CD14-positive monocyte (primary cell): ENCODE measurements at regions not wholly inside any gene's neighbourhood (a gene's known extent, or its start where the extent isn't known, plus 50 kb on each side); places are given as distances from the start of the nearest gene placed in this dataset.
A peak's percentile ranks its signal among the peaks of the same experiment; 100 is the strongest.

Experiments used
- DNase-seq, 3 donors: peaks; one replicate each; pipeline ENCODE4 v3.0.0-alpha.2; 2011 to 2022
- H2AFZ ChIP-seq: 2 replicates; pipeline ENCODE4 v1.6.0; 2012; ENCODE audit warnings: mild to moderate bottlenecking, low read depth, low read length, inconsistent platforms; ENCODE audit not compliant: insufficient read depth, poor library complexity, severe bottlenecking
- H3K27ac ChIP-seq, 2 donors: 1 replicate in 1 of 2; 2 replicates in 1 of 2; pipeline ENCODE4 v1.5.1; 2012 to 2013; ENCODE audit warnings: low read length in 2 of 2, control low read depth in 1 of 2, inconsistent platforms in 1 of 2, low read depth in 1 of 2, mild to moderate bottlenecking in 1 of 2
- H3K27me3 ChIP-seq, 2 donors: one replicate each; pipeline versions ENCODE4 v1.6.0 to v1.6.1; 2011 to 2013; ENCODE audit warnings: low read length in 2 of 2; ENCODE audit not compliant: control insufficient read depth in 2 of 2, insufficient read depth in 2 of 2
- H3K36me3 ChIP-seq, 2 donors: replicated peaks in 1 of 2; 1 replicate in 1 of 2; 2 replicates in 1 of 2; pipeline versions ENCODE4 v1.5.1 to v1.6.1; 2012 to 2013; ENCODE audit warnings: low read length in 2 of 2, control low read depth in 1 of 2, inconsistent platforms in 1 of 2, mild to moderate bottlenecking in 1 of 2; ENCODE audit not compliant: insufficient read depth in 2 of 2, control insufficient read depth in 1 of 2
- H3K4me1 ChIP-seq, 2 donors: 1 replicate in 1 of 2; 2 replicates in 1 of 2; pipeline versions ENCODE4 v1.5.1 to v1.6.1; 2012 to 2013; ENCODE audit warnings: low read length in 2 of 2, control low read depth in 1 of 2, inconsistent platforms in 1 of 2, mild to moderate bottlenecking in 1 of 2, moderate library complexity in 1 of 2; ENCODE audit not compliant: insufficient read depth in 2 of 2, control insufficient read depth in 1 of 2
- H3K4me2 ChIP-seq: replicated peaks from 2 replicates; pipeline ENCODE3; 2012; ENCODE audit warnings: low read length, moderate library complexity, mild to moderate bottlenecking; ENCODE audit not compliant: poor library complexity, severe bottlenecking; ENCODE audit errors: extremely low read depth
- H3K4me3 ChIP-seq, 3 experiments: fragments of 200-600 bp in 1 of 3; sonication (generic) in 1 of 3; replicated peaks in 1 of 3; 1 replicate in 2 of 3; 2 replicates in 1 of 3; pipeline ENCODE4 v1.5.1; 2011 to 2013; ENCODE audit warnings: low read length in 3 of 3, mild to moderate bottlenecking in 3 of 3, control low read depth in 2 of 3, low read depth in 2 of 3, inconsistent platforms in 1 of 3, moderate library complexity in 1 of 3
- H3K79me2 ChIP-seq: 2 replicates; pipeline ENCODE4 v1.6.0; 2012; ENCODE audit warnings: mild to moderate bottlenecking, control low read depth, inconsistent platforms, low read length, moderate library complexity; ENCODE audit not compliant: insufficient read depth
- H3K9ac ChIP-seq: 2 replicates; pipeline ENCODE4 v1.6.0; 2017; ENCODE audit warnings: low read length, mild to moderate bottlenecking; ENCODE audit not compliant: insufficient read depth, poor library complexity, severe bottlenecking
- H3K9me3 ChIP-seq, 2 donors: replicated peaks in 1 of 2; 1 replicate in 1 of 2; 2 replicates in 1 of 2; pipeline versions ENCODE4 v1.5.1 to v1.6.1; 2012 to 2013; ENCODE audit warnings: low read length in 2 of 2, control low read depth in 1 of 2; ENCODE audit not compliant: control insufficient read depth in 1 of 2, insufficient read depth in 1 of 2
- H4K20me1 ChIP-seq: 2 replicates; pipeline ENCODE4 v1.6.0; 2012; ENCODE audit warnings: mild to moderate bottlenecking, low read length, control low read depth, moderate library complexity; ENCODE audit not compliant: insufficient read depth
- H3K27ac Mint-ChIP-seq, 7 donors: one replicate each; pipeline ENCODE4 v1.8.0; 2020; ENCODE audit warnings: mild to moderate bottlenecking in 7 of 7, mixed read lengths in 7 of 7, moderate library complexity in 6 of 7, inconsistent platforms in 2 of 7
- H3K27me3 Mint-ChIP-seq, 3 donors: one replicate each; pipeline ENCODE4 v1.8.0; 2021 to 2022; ENCODE audit warnings: low read depth in 3 of 3, mild to moderate bottlenecking in 3 of 3, mixed read lengths in 3 of 3, moderate library complexity in 3 of 3, inconsistent platforms in 1 of 3
- H3K36me3 Mint-ChIP-seq, 2 donors: one replicate each; pipeline ENCODE4 v1.8.0; 2020; ENCODE audit warnings: mixed read lengths in 2 of 2, inconsistent platforms in 1 of 2, mild to moderate bottlenecking in 1 of 2
- H3K4me1 Mint-ChIP-seq: one replicate; pipeline ENCODE4 v1.8.0; 2020; ENCODE audit warnings: mild to moderate bottlenecking, mixed read lengths
- H3K4me3 Mint-ChIP-seq, 2 donors: one replicate each; pipeline ENCODE4 v1.8.0; 2020; ENCODE audit warnings: mild to moderate bottlenecking in 2 of 2, mixed read lengths in 2 of 2, moderate library complexity in 1 of 2
- H3K9me3 Mint-ChIP-seq, 7 donors: one replicate each; pipeline ENCODE4 v1.8.0; 2020 to 2022; ENCODE audit warnings: mixed read lengths in 7 of 7, mild to moderate bottlenecking in 6 of 7, moderate library complexity in 6 of 7, inconsistent platforms in 2 of 7
- CTCF ChIP-seq: fragments of 200-600 bp; IDR thresholded peaks from one replicate; pipeline ENCODE4 v1.8.0; 2022; ENCODE audit warnings: antibody characterized with exemption, mild to moderate bottlenecking
- WGBS: methylation state at CpG from one replicate; pipeline ENCODE4 v1.1.5; 2013; ENCODE audit warnings: missing lambda C conversion rate; ENCODE audit not compliant: insufficient coverage; 5-methylcytosine and 5-hydroxymethylcytosine counted together
- intact Hi-C, 2 donors: fragments of 100-400 bp; cut with micrococcal nuclease; formaldehyde crosslinking; loops; one replicate each; pipeline versions ENCODE4 v1.15.0 to v1.15.1; 2023

GRCh38 chr7:18393465-18394118 is 102.0 kb upstream of the HDAC9 start:
- no peak overlapping the region for H3K4me2 ChIP-seq
- H3K9ac ChIP-seq, result no peak overlapping the region
- no peaks in the 10 kb centered on the region for H3K9me3 ChIP-seq
- H3K36me3 Mint-ChIP-seq, result peaks cover 5 to 7% of the 10 kb centered on the region in 2 donors
- H3K79me2 ChIP-seq, result peaks cover 90% of the 10 kb centered on the region
- H3K27me3 Mint-ChIP-seq, result peaks cover 0 to 2% (median 0%) of the 10 kb centered on the region in 3 donors
- TF ChIP-seq CTCF, result no peak
- H3K9me3 Mint-ChIP-seq, result no peaks in the 10 kb centered on the region
- intact Hi-C loops, result no loop called here
- H2AFZ ChIP-seq, result no peak overlapping the region
- WGBS, result no CpG with 5 or more reads among the region's 4 CpGs
- no peak overlapping the region for H3K4me3 Mint-ChIP-seq
- no peak overlapping the region for H3K4me3 ChIP-seq
- peaks cover 27 to 31% of the 10 kb centered on the region in 2 donors for H3K4me1 ChIP-seq
- H4K20me1 ChIP-seq, result peaks cover 91% of the 10 kb centered on the region
- peaks cover 35% of the 10 kb centered on the region for H3K4me1 Mint-ChIP-seq
- DNase-seq, result no peak
- H3K27ac ChIP-seq, result no peak overlapping the region
- peak overlapping the region in 1 of 7 donors; percentile 63 for H3K27ac Mint-ChIP-seq
- no peaks in the 10 kb centered on the region for H3K36me3 ChIP-seq
- H3K27me3 ChIP-seq, result no peaks in the 10 kb centered on the region

- Histone ChIP-seq H3K9ac (no peak overlapping the region), H3K27ac (no peak overlapping the region), H3K79me2 (peaks cover 87% of the 10 kb centered on the region), H3K4me2 (no peak overlapping the region), H3K36me3 (peaks cover 0 to 5% of the 10 kb centered on the region in 2 donors), H3K4me3 (no peak overlapping the region), H3K27me3 (no peaks in the 10 kb centered on the region), H2AFZ (no peak overlapping the region), H3K9me3 (no peaks in the 10 kb centered on the region), H4K20me1 (peaks cover 85% of the 10 kb centered on the region), H3K4me1 (peaks cover 15 to 16% of the 10 kb centered on the region in 2 donors)
- peaks cover 28% of the 10 kb centered on the region for H3K4me1 Mint-ChIP-seq
- no peak for TF ChIP-seq CTCF
- H3K9me3 Mint-ChIP-seq, result peaks cover 0 to 1% (median 0%) of the 10 kb centered on the region in 7 donors
- intact Hi-C loops, result no loop called here
- no peak for DNase-seq
- no peak overlapping the region for H3K4me3 Mint-ChIP-seq
- no CpG with 5 or more reads among the region's 1 CpG for WGBS
- H3K36me3 Mint-ChIP-seq, result peaks cover 16 to 18% of the 10 kb centered on the region in 2 donors
- H3K27me3 Mint-ChIP-seq, result no peaks in the 10 kb centered on the region
- H3K27ac Mint-ChIP-seq, result no peak overlapping the region
These were observed 99.7 kb upstream of the HDAC9 start for GRCh38 chr7:18395868-18396267.
